Fibroblast of lung (primary cell): ENCODE measurements at regions not wholly inside any gene's neighbourhood (a gene's known extent, or its start where the extent isn't known, plus 50 kb on each side); places are given as distances from the start of the nearest gene placed in this dataset.

Source experiments
- DNase-seq, 2 donors: peaks; one replicate each; pipeline versions ENCODE4 v3.0.0 to v3.0.0-alpha.2; 2010; ENCODE audit warnings: low read depth in 2 of 2
- H2AFZ ChIP-seq: 2 replicates; pipeline ENCODE4 v1.5.1; 2012; ENCODE audit warnings: low read length, control low read depth, inconsistent platforms
- H3K27ac ChIP-seq: 2 replicates; pipeline ENCODE4 v1.5.1; 2011; ENCODE audit warnings: low read length, control low read depth; ENCODE audit not compliant: insufficient read depth
- H3K27me3 ChIP-seq: 2 replicates; pipeline ENCODE4 v1.5.1; 2011; ENCODE audit warnings: mild to moderate bottlenecking, low read length; ENCODE audit not compliant: control insufficient read depth, insufficient read depth
- H3K36me3 ChIP-seq: 2 replicates; pipeline ENCODE4 v1.5.1; 2011; ENCODE audit warnings: low read length; ENCODE audit not compliant: control insufficient read depth, insufficient read depth
- H3K4me1 ChIP-seq: 2 replicates; pipeline ENCODE4 v1.5.1; 2011; ENCODE audit warnings: low read length; ENCODE audit not compliant: control insufficient read depth, insufficient read depth; ENCODE audit errors: extremely low read depth
- H3K4me2 ChIP-seq: 2 replicates; pipeline ENCODE4 v1.5.1; 2011; ENCODE audit warnings: low read length, control low read depth; ENCODE audit not compliant: insufficient read depth; ENCODE audit errors: extremely low read depth
- H3K4me3 ChIP-seq, 4 experiments: fragments of 200-600 bp in 1 of 4; sonication (generic) in 1 of 4; replicated peaks in 1 of 4; 2 replicates each; pipeline ENCODE4 v1.5.1; 2011 to 2016; ENCODE audit warnings: low read length in 4 of 4, low read depth in 3 of 4, mild to moderate bottlenecking in 3 of 4, control low read depth in 2 of 4, inconsistent platforms in 1 of 4, mixed read lengths in 1 of 4; ENCODE audit not compliant: insufficient read depth in 1 of 4; ENCODE audit errors: control extremely low read depth in 1 of 4
- H3K79me2 ChIP-seq: 2 replicates; pipeline ENCODE4 v1.5.1; 2012; ENCODE audit warnings: mild to moderate bottlenecking, low read length, inconsistent platforms; ENCODE audit not compliant: control insufficient read depth, insufficient read depth
- H3K9ac ChIP-seq: 2 replicates; pipeline ENCODE4 v1.5.1; 2011; ENCODE audit warnings: mild to moderate bottlenecking, low read length, control low read depth; ENCODE audit not compliant: insufficient read depth
- H3K9me3 ChIP-seq: 2 replicates; pipeline ENCODE4 v1.5.1; 2012; ENCODE audit warnings: low read depth, low read length; ENCODE audit not compliant: control insufficient read depth, insufficient read depth
- H4K20me1 ChIP-seq: 2 replicates; pipeline ENCODE4 v1.5.1; 2011; ENCODE audit warnings: low read length; ENCODE audit not compliant: control insufficient read depth, insufficient read depth; ENCODE audit errors: extremely low read depth
- EZH2 ChIP-seq: IDR thresholded peaks from 2 replicates; pipeline ENCODE4 v1.5.1; 2012; ENCODE audit warnings: low read length, control low read depth, mild to moderate bottlenecking; ENCODE audit errors: missing control alignments
- TF ChIP-seq, protein P1 (sequence below), 2 donors: IDR thresholded peaks in 1 of 2; conservative IDR thresholded peaks in 1 of 2; 1 replicate in 1 of 2; 2 replicates in 1 of 2; pipeline ENCODE4 v1.5.1; 2011 to 2012; ENCODE audit warnings: low read length in 2 of 2, control low read depth in 1 of 2, inconsistent platforms in 1 of 2, low read depth in 1 of 2, mild to moderate bottlenecking in 1 of 2

- Histone ChIP-seq H3K4me1 (peaks cover 2% of the 10 kb centered on the region), H3K9me3 (no peaks in the 10 kb centered on the region), H4K20me1 (no peaks in the 10 kb centered on the region), H3K79me2 (no peaks in the 10 kb centered on the region), H3K27me3 (no peaks in the 10 kb centered on the region), H3K4me2 (peak overlapping the region; percentile 59), H3K27ac (no peak overlapping the region), H3K4me3 (no peak overlapping the region), H3K36me3 (no peaks in the 10 kb centered on the region), H3K9ac (no peak overlapping the region), H2AFZ (peak overlapping the region; percentile 74)
- peak; percentile 48 to 69 for DNase-seq
- TF ChIP-seq, protein P1, sequence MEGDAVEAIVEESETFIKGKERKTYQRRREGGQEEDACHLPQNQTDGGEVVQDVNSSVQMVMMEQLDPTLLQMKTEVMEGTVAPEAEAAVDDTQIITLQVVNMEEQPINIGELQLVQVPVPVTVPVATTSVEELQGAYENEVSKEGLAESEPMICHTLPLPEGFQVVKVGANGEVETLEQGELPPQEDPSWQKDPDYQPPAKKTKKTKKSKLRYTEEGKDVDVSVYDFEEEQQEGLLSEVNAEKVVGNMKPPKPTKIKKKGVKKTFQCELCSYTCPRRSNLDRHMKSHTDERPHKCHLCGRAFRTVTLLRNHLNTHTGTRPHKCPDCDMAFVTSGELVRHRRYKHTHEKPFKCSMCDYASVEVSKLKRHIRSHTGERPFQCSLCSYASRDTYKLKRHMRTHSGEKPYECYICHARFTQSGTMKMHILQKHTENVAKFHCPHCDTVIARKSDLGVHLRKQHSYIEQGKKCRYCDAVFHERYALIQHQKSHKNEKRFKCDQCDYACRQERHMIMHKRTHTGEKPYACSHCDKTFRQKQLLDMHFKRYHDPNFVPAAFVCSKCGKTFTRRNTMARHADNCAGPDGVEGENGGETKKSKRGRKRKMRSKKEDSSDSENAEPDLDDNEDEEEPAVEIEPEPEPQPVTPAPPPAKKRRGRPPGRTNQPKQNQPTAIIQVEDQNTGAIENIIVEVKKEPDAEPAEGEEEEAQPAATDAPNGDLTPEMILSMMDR (conservative IDR thresholded peaks at IDR 0.05 in 1 of 2, IDR thresholded peaks at IDR 0.05 in 1 of 2; ENCODE audit: low read depth in 1 of 2, low read length in 2 of 2), result no peak
- TF ChIP-seq EZH2, result no peak
These were observed 126.9 kb upstream of the KRAS start for GRCh38 chr12:25377469-25378177.

- no peak overlapping the region for H2AFZ ChIP-seq
- TF ChIP-seq, protein P1 (conservative IDR thresholded peaks at IDR 0.05 in 1 of 2, IDR thresholded peaks at IDR 0.05 in 1 of 2; ENCODE audit: low read depth in 1 of 2, low read length in 2 of 2), result no peak
- no peak for TF ChIP-seq EZH2
- H3K9me3 ChIP-seq, result no peaks in the 10 kb centered on the region
- no peaks in the 10 kb centered on the region for H3K79me2 ChIP-seq
- H4K20me1 ChIP-seq, result no peaks in the 10 kb centered on the region
- H3K36me3 ChIP-seq, result no peaks in the 10 kb centered on the region
- H3K4me2 ChIP-seq, result no peak overlapping the region
- peaks cover 2% of the 10 kb centered on the region for H3K4me1 ChIP-seq
- H3K9ac ChIP-seq, result no peak overlapping the region
- no peak for DNase-seq
- no peak overlapping the region for H3K4me3 ChIP-seq
- no peaks in the 10 kb centered on the region for H3K27me3 ChIP-seq
- no peak overlapping the region for H3K27ac ChIP-seq
These were observed 126.3 kb upstream of the KRAS start for GRCh38 chr12:25376985-25377384.

DNA sequence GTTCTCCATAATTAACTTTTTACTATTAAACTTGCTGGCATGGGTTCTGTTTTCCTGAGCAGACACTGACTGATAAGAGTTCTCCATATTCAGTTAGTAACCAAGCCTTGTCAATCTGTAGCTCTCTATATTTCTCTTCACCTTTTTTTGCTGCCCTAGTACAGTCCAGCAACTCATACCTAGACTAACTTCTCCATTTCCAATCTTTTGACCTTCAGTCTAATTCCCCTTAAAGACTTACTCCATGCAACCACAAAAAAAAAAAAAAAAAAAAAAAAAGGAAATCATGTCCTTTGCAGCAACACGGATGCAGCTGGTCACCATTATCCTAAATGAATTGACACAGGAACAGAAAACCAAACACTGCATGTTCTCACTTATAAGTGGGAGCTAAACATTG, 125.7 kb upstream of the KRAS start:
- H4K20me1 ChIP-seq, result no peaks in the 10 kb centered on the region
- no peak overlapping the region for H3K27ac ChIP-seq
- no peak overlapping the region for H3K9ac ChIP-seq
- no peaks in the 10 kb centered on the region for H3K27me3 ChIP-seq
- no peak overlapping the region for H2AFZ ChIP-seq
- TF ChIP-seq, protein P1 (conservative IDR thresholded peaks at IDR 0.05 in 1 of 2, IDR thresholded peaks at IDR 0.05 in 1 of 2; ENCODE audit: low read depth in 1 of 2, low read length in 2 of 2), result no peak
- no peak for TF ChIP-seq EZH2
- H3K36me3 ChIP-seq, result no peaks in the 10 kb centered on the region
- no peaks in the 10 kb centered on the region for H3K79me2 ChIP-seq
- H3K4me3 ChIP-seq, result no peak overlapping the region
- no peak overlapping the region for H3K4me2 ChIP-seq
- H3K9me3 ChIP-seq, result no peaks in the 10 kb centered on the region
- no peak for DNase-seq
- peaks cover 2% of the 10 kb centered on the region for H3K4me1 ChIP-seq
